Embryonic facial prominence (tissue), 1 donor: ENCODE measurements at regions not wholly inside any gene's neighbourhood (a gene's known extent, or its start where the extent isn't known, plus 50 kb on each side); places are given as distances from the start of the nearest gene placed in this dataset.

Experiments used
- DNase-seq: peaks from one replicate; pipeline ENCODE4 v3.0.0-alpha.2; 2016; ENCODE audit errors: extremely low spot score

- no peak for DNase-seq
These were observed 71.9 kb downstream of the NAV1 start for GRCh38 chr1:201610858-201611257.

- DNase-seq, result no peak
These were observed 73.7 kb downstream of the NAV1 start for GRCh38 chr1:201612645-201613044.

- no peak for DNase-seq
These were observed 75.5 kb downstream of the NAV1 start for GRCh38 chr1:201614262-201615015.

GRCh38 chr1:201617157-201617556 lies 78.2 kb downstream of the NAV1 start:
- DNase-seq, result no peak

GRCh38 chr1:201618389-201618788 lies 79.5 kb downstream of the NAV1 start:
- DNase-seq, result no peak

- DNase-seq, result no peak
These were observed 80.0 kb downstream of the NAV1 start for GRCh38 chr1:201618905-201619304.

GRCh38 chr1:201619513-201619912 lies 80.6 kb downstream of the NAV1 start:
- DNase-seq, result no peak

GRCh38 chr1:201622353-201622752 lies 83.4 kb downstream of the NAV1 start:
- DNase-seq, result no peak

- DNase-seq, result no peak
These were observed 83.9 kb downstream of the NAV1 start for GRCh38 chr1:201622824-201623223.

GRCh38 chr1:201624741-201625225 lies 85.9 kb downstream of the NAV1 start:
- no peak for DNase-seq

- no peak for DNase-seq
These were observed 86.4 kb downstream of the NAV1 start for GRCh38 chr1:201625226-201625761.

GRCh38 chr1:201625851-201626251 lies 86.9 kb downstream of the NAV1 start:
- DNase-seq, result no peak

- no peak for DNase-seq
These were observed 87.8 kb downstream of the NAV1 start for GRCh38 chr1:201626629-201627275.

GRCh38 chr1:201628490-201628889 lies 89.6 kb downstream of the NAV1 start:
- DNase-seq, result no peak

GRCh38 chr1:201630582-201630981 lies 91.7 kb downstream of the NAV1 start:
- no peak for DNase-seq

- no peak for DNase-seq
These were observed 92.1 kb downstream of the NAV1 start for GRCh38 chr1:201631037-201631436.

- no peak for DNase-seq
These were observed 93.5 kb downstream of the NAV1 start for GRCh38 chr1:201632364-201632952.

- no peak for DNase-seq
These were observed 94.4 kb downstream of the NAV1 start for GRCh38 chr1:201633297-201633696.

GRCh38 chr1:201633811-201634210 lies 94.9 kb downstream of the NAV1 start:
- no peak for DNase-seq

GRCh38 chr1:201634261-201634660 lies 95.3 kb downstream of the NAV1 start:
- DNase-seq, result no peak

- no peak for DNase-seq
These were observed 97.2 kb downstream of the NAV1 start for GRCh38 chr1:201636097-201636496.

- DNase-seq, result no peak
These were observed 97.6 kb downstream of the NAV1 start for GRCh38 chr1:201636510-201636971.
